Ishikawa (cell line): ENCODE measurements at regions not wholly inside any gene's neighbourhood (a gene's known extent, or its start where the extent isn't known, plus 50 kb on each side); places are given as distances from the start of the nearest gene placed in this dataset.

Experiments used
- CEBPB ChIP-seq: IDR thresholded peaks from 2 replicates; pipeline ENCODE4 v1.6.1; 2012
- CREB1 ChIP-seq: IDR thresholded peaks from 2 replicates; pipeline ENCODE4 v1.6.1; 2012; ENCODE audit warnings: low read depth
- EGR1 ChIP-seq: IDR thresholded peaks from 2 replicates; pipeline ENCODE4 v1.6.1; 2012
- EP300 ChIP-seq: IDR thresholded peaks from 2 replicates; pipeline ENCODE4 v1.6.1; 2012; ENCODE audit warnings: borderline replicate concordance
- FOXM1 ChIP-seq: IDR thresholded peaks from 2 replicates; pipeline ENCODE4 v1.6.1; 2012; ENCODE audit warnings: low read depth, borderline replicate concordance
- MAX ChIP-seq: IDR thresholded peaks from 2 replicates; pipeline ENCODE4 v1.6.1; 2012
- NFIC ChIP-seq: IDR thresholded peaks from 2 replicates; pipeline ENCODE4 v1.6.1; 2012
- RAD21 ChIP-seq: IDR thresholded peaks from 2 replicates; pipeline ENCODE4 v1.6.1; 2012; ENCODE audit warnings: low read depth
- REST ChIP-seq: IDR thresholded peaks from 2 replicates; pipeline ENCODE4 v1.6.1; 2012; ENCODE audit warnings: low read depth, mild to moderate bottlenecking
- TAF1 ChIP-seq: IDR thresholded peaks from 2 replicates; pipeline ENCODE4 v1.6.1; 2012; ENCODE audit warnings: low read depth, mild to moderate bottlenecking
- TCF12 ChIP-seq: IDR thresholded peaks from 2 replicates; pipeline ENCODE4 v1.6.1; 2012; ENCODE audit warnings: low read depth
- USF1 ChIP-seq: IDR thresholded peaks from 2 replicates; pipeline ENCODE4 v1.6.1; 2012
- YY1 ChIP-seq: IDR thresholded peaks from 2 replicates; pipeline ENCODE4 v1.6.1; 2012; ENCODE audit warnings: low read depth
- ZBTB7A ChIP-seq: IDR thresholded peaks from 2 replicates; pipeline ENCODE4 v1.6.1; 2012; ENCODE audit warnings: low read depth

GRCh38 chr16:79810449-79811189 is 210.1 kb upstream of the MAF start:
- TF ChIP-seq MAX (no peak), CREB1 (no peak), REST (no peak), TCF12 (no peak), RAD21 (no peak), FOXM1 (no peak), EP300 (no peak), USF1 (no peak), EGR1 (no peak), ZBTB7A (no peak), TAF1 (no peak), YY1 (no peak), NFIC (no peak), CEBPB (no peak)
